OCI-LY7 (cell line): ENCODE measurements at regions not wholly inside any gene's neighbourhood (a gene's known extent, or its start where the extent isn't known, plus 50 kb on each side); places are given as distances from the start of the nearest gene placed in this dataset.

Experiments
- EZH2phosphoT487 ChIP-seq: fragments of 200-600 bp; sonication (generic); IDR thresholded peaks from 2 replicates; pipeline ENCODE4 v1.6.1; 2018; ENCODE audit warnings: low read depth, borderline replicate concordance, mild to moderate bottlenecking, mixed run types, antibody characterized with exemption, low read length, moderate library complexity, mixed read lengths
- TF ChIP-seq, protein P1 (sequence below): fragments of 200-600 bp; sonication (generic); conservative IDR thresholded peaks from 2 replicates; pipeline ENCODE4 v1.5.1; 2014; ENCODE audit warnings: mild to moderate bottlenecking, antibody characterized with exemption, low read length, moderate library complexity, mixed read lengths

DNA sequence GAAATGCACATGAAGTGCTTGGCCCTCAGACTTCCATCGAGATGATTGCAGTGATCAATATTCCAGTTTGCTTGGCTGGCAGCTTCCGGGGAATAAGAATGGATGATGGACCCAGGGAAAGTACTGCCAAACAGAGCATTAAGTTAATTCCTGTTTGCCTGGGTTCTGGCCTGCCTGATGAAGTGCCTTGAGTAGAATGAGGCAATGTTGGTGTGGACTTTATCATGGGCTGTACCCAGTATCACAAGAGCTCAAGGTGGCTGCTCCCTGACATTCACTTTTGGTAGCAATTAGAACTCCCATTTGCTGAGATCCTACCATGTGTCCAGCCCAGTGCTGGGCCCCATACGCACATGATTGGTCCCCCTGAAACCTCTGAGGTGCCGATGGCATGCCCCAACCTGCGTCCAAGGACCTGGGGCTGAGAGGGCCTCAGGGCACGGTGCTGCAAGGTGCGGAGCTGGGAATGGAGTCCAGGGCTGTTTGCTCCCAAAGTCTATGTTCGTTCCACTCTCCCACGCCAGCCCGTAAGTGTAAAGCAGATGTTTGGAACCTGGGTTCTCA lies 80.7 kb downstream of the SLC25A47 start:
- TF ChIP-seq, protein P1, sequence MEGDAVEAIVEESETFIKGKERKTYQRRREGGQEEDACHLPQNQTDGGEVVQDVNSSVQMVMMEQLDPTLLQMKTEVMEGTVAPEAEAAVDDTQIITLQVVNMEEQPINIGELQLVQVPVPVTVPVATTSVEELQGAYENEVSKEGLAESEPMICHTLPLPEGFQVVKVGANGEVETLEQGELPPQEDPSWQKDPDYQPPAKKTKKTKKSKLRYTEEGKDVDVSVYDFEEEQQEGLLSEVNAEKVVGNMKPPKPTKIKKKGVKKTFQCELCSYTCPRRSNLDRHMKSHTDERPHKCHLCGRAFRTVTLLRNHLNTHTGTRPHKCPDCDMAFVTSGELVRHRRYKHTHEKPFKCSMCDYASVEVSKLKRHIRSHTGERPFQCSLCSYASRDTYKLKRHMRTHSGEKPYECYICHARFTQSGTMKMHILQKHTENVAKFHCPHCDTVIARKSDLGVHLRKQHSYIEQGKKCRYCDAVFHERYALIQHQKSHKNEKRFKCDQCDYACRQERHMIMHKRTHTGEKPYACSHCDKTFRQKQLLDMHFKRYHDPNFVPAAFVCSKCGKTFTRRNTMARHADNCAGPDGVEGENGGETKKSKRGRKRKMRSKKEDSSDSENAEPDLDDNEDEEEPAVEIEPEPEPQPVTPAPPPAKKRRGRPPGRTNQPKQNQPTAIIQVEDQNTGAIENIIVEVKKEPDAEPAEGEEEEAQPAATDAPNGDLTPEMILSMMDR = no peak
- TF ChIP-seq EZH2phosphoT487 = no peak
